Endothelial cell of umbilical vein (primary cell): ENCODE measurements at regions not wholly inside any gene's neighbourhood (a gene's known extent, or its start where the extent isn't known, plus 50 kb on each side); places are given as distances from the start of the nearest gene placed in this dataset.

Experiments
- BruUV-seq: library from RNA; stranded (reverse); fragments of 400-500 nt; replicated peaks from 2 replicates; lab custom pipeline; 2021; lab: Mats Ljungman, UMichigan
- CTCF ChIA-PET: fragments of 300-600, 350-600 bp; sonication (Branson Sonifier 250); formaldehyde crosslinking; loops from one replicate; lab custom pipeline; 2021; ENCODE audit warnings: antibody characterized with exemption, inconsistent platforms; lab: Charles Lee
- POLR2A ChIA-PET: fragments of 300-600, 350-600 bp; sonication (Branson Sonifier 250); formaldehyde crosslinking; loops from one replicate; lab custom pipeline; 2021; ENCODE audit warnings: antibody characterized with exemption, inconsistent platforms; lab: Charles Lee
- DNase-seq: peaks from one replicate; pipeline ENCODE4 v3.0.0-alpha.2; 2011; ENCODE audit warnings: low read depth, low spot score
- FAIRE-seq: peaks from 2 replicates; lab custom pipeline; 2011; peaks lifted over from hg19 to GRCh38; lab: Jason Lieb, UNC
- H2AFZ ChIP-seq: 2 replicates; pipeline ENCODE4 v1.6.0; 2012; ENCODE audit warnings: low read depth, low read length, control low read depth, inconsistent platforms
- H3K27ac ChIP-seq: 2 replicates; pipeline ENCODE4 v1.5.1; 2011; ENCODE audit warnings: low read depth, mild to moderate bottlenecking, control low read depth, low read length, moderate library complexity; ENCODE audit not compliant: insufficient read depth
- H3K27me3 ChIP-seq, 2 experiments: 2 replicates each; pipeline versions ENCODE4 v1.6.0 to v1.6.1; 2011; ENCODE audit warnings: low read length in 2 of 2, mixed read lengths in 1 of 2; ENCODE audit not compliant: control insufficient read depth in 2 of 2, insufficient read depth in 2 of 2
- H3K36me3 ChIP-seq, 2 experiments: 2 replicates in 1 of 2; 3 replicates in 1 of 2; pipeline ENCODE4 v1.5.1; 2011; ENCODE audit warnings: low read length in 2 of 2, mild to moderate bottlenecking in 1 of 2, moderate library complexity in 1 of 2; ENCODE audit not compliant: control insufficient read depth in 2 of 2, insufficient read depth in 2 of 2; ENCODE audit errors: extremely low read depth in 1 of 2
- H3K4me1 ChIP-seq: 3 replicates; pipeline ENCODE4 v1.5.1; 2011; ENCODE audit warnings: mild to moderate bottlenecking, low read length; ENCODE audit not compliant: control insufficient read depth, insufficient read depth; ENCODE audit errors: extremely low read depth
- H3K4me2 ChIP-seq: 2 replicates; pipeline ENCODE4 v1.6.1; 2011; ENCODE audit warnings: low read length, control low read depth, mixed read lengths; ENCODE audit not compliant: insufficient read depth
- H3K4me3 ChIP-seq, 3 experiments: fragments of 200-600 bp in 1 of 3; sonication (generic), shearing (Covaris generic) in 1 of 3; replicated peaks in 1 of 3; 2 replicates each; pipeline ENCODE4 v1.5.1; 2011 to 2016; ENCODE audit warnings: control low read depth in 3 of 3, low read length in 3 of 3, mild to moderate bottlenecking in 2 of 3, inconsistent platforms in 1 of 3, low read depth in 1 of 3, moderate library complexity in 1 of 3; ENCODE audit not compliant: insufficient read depth in 1 of 3
- H3K79me2 ChIP-seq: 2 replicates; pipeline ENCODE4 v1.6.0; 2012; ENCODE audit warnings: low read length, inconsistent platforms; ENCODE audit not compliant: control insufficient read depth, insufficient read depth
- H3K9ac ChIP-seq: replicated peaks from 2 replicates; pipeline ENCODE3; 2011; ENCODE audit warnings: low read length, control low read depth; ENCODE audit not compliant: insufficient read depth; ENCODE audit errors: extremely low read depth
- H3K9me1 ChIP-seq: replicated peaks from 3 replicates; pipeline ENCODE4 v1.6.0; 2011; ENCODE audit warnings: mild to moderate bottlenecking, low read length; ENCODE audit not compliant: control insufficient read depth, insufficient read depth; ENCODE audit errors: extremely low read depth
- H3K9me3 ChIP-seq: replicated peaks from 2 replicates; pipeline ENCODE4 v1.5.1; 2012; ENCODE audit warnings: low read length, inconsistent platforms; ENCODE audit not compliant: control insufficient read depth, insufficient read depth
- H4K20me1 ChIP-seq: replicated peaks from 2 replicates; pipeline ENCODE3; 2011; ENCODE audit warnings: mild to moderate bottlenecking, low read length; ENCODE audit not compliant: control insufficient read depth, insufficient read depth; ENCODE audit errors: extremely low read depth
- EZH2 ChIP-seq: IDR thresholded peaks from 2 replicates; pipeline ENCODE4 v1.6.1; 2012; ENCODE audit warnings: borderline replicate concordance, low read depth, mild to moderate bottlenecking, moderate library complexity, low read length, inconsistent platforms; ENCODE audit not compliant: severe bottlenecking
- FOS ChIP-seq: IDR thresholded peaks from 2 replicates; pipeline ENCODE4 v1.6.1; 2011; ENCODE audit warnings: mild to moderate bottlenecking, low read length, moderate library complexity, borderline replicate concordance; ENCODE audit not compliant: insufficient read depth
- GATA2 ChIP-seq: IDR thresholded peaks from 2 replicates; pipeline ENCODE4 v1.7.0; 2011; ENCODE audit warnings: low read depth, mild to moderate bottlenecking, moderate library complexity, mixed read lengths, low read length; ENCODE audit not compliant: insufficient read length, insufficient read depth
- JUN ChIP-seq: IDR thresholded peaks from 2 replicates; pipeline ENCODE4 v1.6.1; 2011; ENCODE audit warnings: borderline replicate concordance, low read depth; ENCODE audit not compliant: insufficient read length, insufficient read depth
- MYC ChIP-seq: IDR thresholded peaks from one replicate; pipeline ENCODE4 v1.6.1; 2011; ENCODE audit warnings: mild to moderate bottlenecking, low read depth, low read length
- POLR2A ChIP-seq: IDR thresholded peaks from 2 replicates; pipeline ENCODE4 v1.6.1; 2012; ENCODE audit warnings: low read depth, mild to moderate bottlenecking, control low read depth, low read length
- POLR2AphosphoS5 ChIP-seq: IDR thresholded peaks from 2 replicates; pipeline ENCODE4 v1.6.1; 2012; ENCODE audit warnings: low read depth, mild to moderate bottlenecking, control low read depth, low read length, moderate library complexity; ENCODE audit not compliant: insufficient read depth
- dilution Hi-C: fragments of 300-500 bp; cut with MboI; formaldehyde crosslinking; loops from one replicate; pipeline ENCODE4 v1.15.0; 2019; ENCODE audit warnings: low sequenced_read_pairs; ENCODE audit not compliant: extremely low pct_ligation_motif_present
- intact Hi-C: fragments of 100-400 bp; cut with micrococcal nuclease; formaldehyde crosslinking; loops from one replicate; pipeline ENCODE4 v1.10.0; 2022
- TF ChIP-seq, protein P1 (sequence below), 2 donors: IDR thresholded peaks; 1 replicate in 1 of 2; 2 replicates in 1 of 2; pipeline ENCODE4 v1.5.1; 2011; ENCODE audit warnings: low read length in 2 of 2, mild to moderate bottlenecking in 2 of 2, moderate library complexity in 2 of 2, control low read depth in 1 of 2, inconsistent platforms in 1 of 2, low read depth in 1 of 2; ENCODE audit not compliant: insufficient read depth in 1 of 2; ENCODE audit errors: extremely low read depth in 1 of 2
- TF ChIP-seq, protein P2 (sequence below): IDR thresholded peaks from 2 replicates; pipeline ENCODE4 v1.6.1; 2011; ENCODE audit not compliant: insufficient read depth, insufficient read length

DNA sequence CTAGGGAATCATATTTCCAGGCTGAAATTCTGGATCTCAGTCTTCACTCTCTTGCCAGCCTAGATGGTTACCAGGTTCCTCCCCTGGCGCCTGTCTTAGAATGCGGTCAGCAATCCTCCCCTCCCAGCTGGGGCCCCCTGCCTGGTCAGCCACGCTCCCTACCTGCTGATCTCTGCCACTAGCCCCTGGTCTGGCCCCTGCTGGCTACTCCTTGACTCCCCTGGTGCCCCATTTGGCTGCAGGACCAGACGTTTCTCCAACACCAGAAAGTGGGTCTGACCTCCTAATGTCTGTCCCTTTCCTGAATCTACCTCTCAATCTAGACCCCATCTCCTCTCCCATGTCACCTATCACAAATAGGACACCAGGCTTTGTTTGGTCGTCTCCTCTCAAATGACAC is 432.0 kb upstream of the SMIM21 start:
- TF ChIP-seq FOS (no peak), POLR2A (no peak), EZH2 (no peak), POLR2AphosphoS5 (no peak), MYC (no peak), JUN (no peak), GATA2 (no peak)
- TF ChIP-seq, protein P1, sequence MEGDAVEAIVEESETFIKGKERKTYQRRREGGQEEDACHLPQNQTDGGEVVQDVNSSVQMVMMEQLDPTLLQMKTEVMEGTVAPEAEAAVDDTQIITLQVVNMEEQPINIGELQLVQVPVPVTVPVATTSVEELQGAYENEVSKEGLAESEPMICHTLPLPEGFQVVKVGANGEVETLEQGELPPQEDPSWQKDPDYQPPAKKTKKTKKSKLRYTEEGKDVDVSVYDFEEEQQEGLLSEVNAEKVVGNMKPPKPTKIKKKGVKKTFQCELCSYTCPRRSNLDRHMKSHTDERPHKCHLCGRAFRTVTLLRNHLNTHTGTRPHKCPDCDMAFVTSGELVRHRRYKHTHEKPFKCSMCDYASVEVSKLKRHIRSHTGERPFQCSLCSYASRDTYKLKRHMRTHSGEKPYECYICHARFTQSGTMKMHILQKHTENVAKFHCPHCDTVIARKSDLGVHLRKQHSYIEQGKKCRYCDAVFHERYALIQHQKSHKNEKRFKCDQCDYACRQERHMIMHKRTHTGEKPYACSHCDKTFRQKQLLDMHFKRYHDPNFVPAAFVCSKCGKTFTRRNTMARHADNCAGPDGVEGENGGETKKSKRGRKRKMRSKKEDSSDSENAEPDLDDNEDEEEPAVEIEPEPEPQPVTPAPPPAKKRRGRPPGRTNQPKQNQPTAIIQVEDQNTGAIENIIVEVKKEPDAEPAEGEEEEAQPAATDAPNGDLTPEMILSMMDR (IDR thresholded peaks at IDR 0.05; ENCODE audit: extremely low read depth in 1 of 2, insufficient read depth in 1 of 2, low read depth in 1 of 2, low read length in 2 of 2), result no peak
- TF ChIP-seq, protein P2, sequence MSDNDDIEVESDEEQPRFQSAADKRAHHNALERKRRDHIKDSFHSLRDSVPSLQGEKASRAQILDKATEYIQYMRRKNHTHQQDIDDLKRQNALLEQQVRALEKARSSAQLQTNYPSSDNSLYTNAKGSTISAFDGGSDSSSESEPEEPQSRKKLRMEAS, result no peak
- Histone ChIP-seq H3K27ac (no peak overlapping the region), H3K79me2 (no peaks in the 10 kb centered on the region), H3K4me1 (no peaks in the 10 kb centered on the region), H2AFZ (no peak overlapping the region), H3K9me1 (no peaks in the 10 kb centered on the region), H4K20me1 (no peaks in the 10 kb centered on the region), H3K9me3 (peaks cover 4% of the 10 kb centered on the region), H3K36me3 (no peaks in the 10 kb centered on the region), H3K4me3 (no peak overlapping the region), H3K9ac (no peak overlapping the region), H3K4me2 (no peak overlapping the region), H3K27me3 (no peaks in the 10 kb centered on the region)
- ChIA-PET CTCF (no interaction called here), POLR2A (no interaction called here)
- no TSS peak for BruUV-seq
- no peak for FAIRE-seq
- dilution Hi-C loops, result no loop called here
- intact Hi-C loops, result no loop called here
- no peak for DNase-seq
